ENCODE measurements at regions not wholly inside any gene's neighbourhood (a gene's known extent, or its start where the extent isn't known, plus 50 kb on each side); places are given as distances from the start of the nearest gene placed in this dataset.

GRCh38 chr9:29816954-29817703, 2243.8 kb upstream of the C9orf72 start:
- DNase-seq (ENCODE audit: low read depth) = no peak
- no peak overlapping the region for H3K4me3 ChIP-seq (ENCODE audit: control insufficient read depth, low read depth, low read length)
- TF ChIP-seq CTCF (conservative IDR thresholded peaks at IDR 0.05; ENCODE audit: control insufficient read depth, insufficient read depth, low read depth, low read length) = no peak

GRCh38 chr9:29822458-29822857, 2249.2 kb upstream of the C9orf72 start:
- no peak for TF ChIP-seq CTCF (conservative IDR thresholded peaks at IDR 0.05; ENCODE audit: control insufficient read depth, insufficient read depth, low read depth, low read length)
- no peak for DNase-seq (ENCODE audit: low read depth)
- H3K4me3 ChIP-seq (ENCODE audit: control insufficient read depth, low read depth, low read length) = no peak overlapping the region

GRCh38 chr9:29826421-29826820, 2253.1 kb upstream of the C9orf72 start:
- no peak overlapping the region for H3K4me3 ChIP-seq (ENCODE audit: control insufficient read depth, low read depth, low read length)
- no peak for DNase-seq (ENCODE audit: low read depth)
- TF ChIP-seq CTCF (conservative IDR thresholded peaks at IDR 0.05; ENCODE audit: control insufficient read depth, insufficient read depth, low read depth, low read length) = no peak

- peak; percentile 16 for TF ChIP-seq CTCF (conservative IDR thresholded peaks at IDR 0.05; ENCODE audit: control insufficient read depth, insufficient read depth, low read depth, low read length)
- peak; percentile 9 for DNase-seq (ENCODE audit: low read depth)
- no peak overlapping the region for H3K4me3 ChIP-seq (ENCODE audit: control insufficient read depth, low read depth, low read length)
These were observed 2257.5 kb upstream of the C9orf72 start for GRCh38 chr9:29830821-29831220.

DNA sequence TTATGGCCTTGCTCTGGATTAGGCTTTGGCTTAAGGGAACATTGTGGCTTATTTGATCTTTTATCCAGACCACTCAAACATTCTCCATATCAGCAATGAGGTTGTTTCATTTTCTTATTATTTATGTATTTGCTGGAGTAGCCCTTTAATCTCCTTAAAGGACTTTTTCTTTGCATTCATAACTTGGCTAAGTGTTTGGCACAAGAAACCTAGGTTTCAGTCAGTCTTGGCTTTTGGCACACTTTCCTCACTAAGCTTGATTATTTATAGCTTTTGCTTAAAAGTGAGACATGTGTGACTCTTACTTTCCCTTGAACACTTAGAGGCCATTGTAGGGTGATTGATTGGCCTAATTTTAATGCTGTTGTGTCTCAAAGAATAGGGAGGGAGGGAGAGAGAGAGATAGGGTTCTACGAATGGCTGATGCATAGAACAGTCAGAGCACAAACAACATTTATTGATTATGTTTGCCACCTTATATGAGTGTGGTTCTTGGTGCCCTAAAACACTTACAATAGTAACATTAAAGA, 2265.3 kb upstream of the C9orf72 start:
- no peak for DNase-seq (ENCODE audit: low read depth)
- TF ChIP-seq CTCF (conservative IDR thresholded peaks at IDR 0.05; ENCODE audit: control insufficient read depth, insufficient read depth, low read depth, low read length) = no peak
- H3K4me3 ChIP-seq (ENCODE audit: control insufficient read depth, low read depth, low read length) = no peak overlapping the region

DNA sequence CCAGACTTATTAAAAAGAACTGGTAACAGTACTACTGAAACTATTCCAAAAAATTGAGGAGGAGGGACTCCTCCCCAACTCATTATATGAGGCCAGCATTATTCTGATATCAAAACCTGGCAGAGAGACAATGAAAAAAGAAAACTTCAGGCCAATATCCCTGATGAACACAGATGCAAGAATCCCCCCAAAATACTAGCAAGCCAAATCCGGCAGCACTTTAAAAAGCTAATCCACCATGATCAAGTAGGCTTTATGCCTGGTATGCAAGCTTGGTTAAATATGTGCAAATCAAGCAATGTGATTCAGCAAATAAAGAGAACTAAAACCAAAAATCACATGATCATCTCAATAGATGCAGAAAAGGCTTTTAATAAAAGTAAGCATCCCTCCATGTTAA, 2271.0 kb upstream of the C9orf72 start:
- H3K4me3 ChIP-seq (ENCODE audit: control insufficient read depth, low read depth, low read length) = no peak overlapping the region
- DNase-seq (ENCODE audit: low read depth) = no peak
- no peak for TF ChIP-seq CTCF (conservative IDR thresholded peaks at IDR 0.05; ENCODE audit: control insufficient read depth, insufficient read depth, low read depth, low read length)
